ENCODE measurements at regions not wholly inside any gene's neighbourhood (a gene's known extent, or its start where the extent isn't known, plus 50 kb on each side); places are given as distances from the start of the nearest gene placed in this dataset.
"Not testable (repeated sequence)": the region's sequence is repeated elsewhere in the genome, so short reads cannot be mapped to it uniquely, and the experiment has no call there.

DNA sequence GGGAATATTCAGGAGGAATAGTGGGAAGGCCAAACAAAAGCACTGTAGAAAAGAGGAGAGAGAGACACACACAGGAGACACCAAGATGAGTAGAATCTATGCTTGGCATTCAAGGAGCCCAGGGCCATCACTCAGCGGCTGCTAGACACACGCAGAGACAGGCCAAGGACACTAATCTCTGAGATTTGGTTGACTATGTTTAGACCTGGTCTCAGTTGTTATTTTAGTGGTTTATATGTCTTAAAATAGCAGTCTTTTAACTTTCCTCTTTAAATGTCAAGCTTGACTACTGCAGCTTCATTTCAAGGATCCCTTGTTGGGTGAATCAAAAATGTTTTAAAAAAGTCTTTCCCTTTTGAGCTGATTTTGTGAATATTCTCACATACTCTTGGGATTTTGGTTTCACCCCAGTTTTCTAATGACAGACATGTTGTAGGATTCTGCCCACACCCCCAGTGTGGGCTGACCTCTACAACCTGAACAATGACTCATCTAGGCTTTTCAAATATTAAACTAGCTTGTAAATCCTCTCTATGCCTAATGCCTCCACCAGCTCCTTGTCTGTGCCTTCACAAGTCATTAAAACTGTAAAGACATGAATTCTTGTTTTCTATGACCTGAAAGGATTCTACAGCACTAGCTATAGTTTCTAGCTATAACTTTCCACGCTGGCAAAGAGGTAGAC lies 142.7 kb upstream of the EXOC2 start:
- DNase-seq (ENCODE audit: low spot score) = no peak
- H3K4me3 Mint-ChIP-seq (ENCODE audit: unreplicated experiment) = no peak overlapping the region
- H3K27ac Mint-ChIP-seq (ENCODE audit: unreplicated experiment) = no peak overlapping the region
- H3K27me3 Mint-ChIP-seq (ENCODE audit: low read depth) = peaks cover 5% of the 10 kb centered on the region
- H3K36me3 Mint-ChIP-seq (ENCODE audit: low read depth) = no peaks in the 10 kb centered on the region
- H3K4me1 Mint-ChIP-seq (ENCODE audit: low read depth) = peaks cover 4% of the 10 kb centered on the region
- TF ChIP-seq, protein P1, sequence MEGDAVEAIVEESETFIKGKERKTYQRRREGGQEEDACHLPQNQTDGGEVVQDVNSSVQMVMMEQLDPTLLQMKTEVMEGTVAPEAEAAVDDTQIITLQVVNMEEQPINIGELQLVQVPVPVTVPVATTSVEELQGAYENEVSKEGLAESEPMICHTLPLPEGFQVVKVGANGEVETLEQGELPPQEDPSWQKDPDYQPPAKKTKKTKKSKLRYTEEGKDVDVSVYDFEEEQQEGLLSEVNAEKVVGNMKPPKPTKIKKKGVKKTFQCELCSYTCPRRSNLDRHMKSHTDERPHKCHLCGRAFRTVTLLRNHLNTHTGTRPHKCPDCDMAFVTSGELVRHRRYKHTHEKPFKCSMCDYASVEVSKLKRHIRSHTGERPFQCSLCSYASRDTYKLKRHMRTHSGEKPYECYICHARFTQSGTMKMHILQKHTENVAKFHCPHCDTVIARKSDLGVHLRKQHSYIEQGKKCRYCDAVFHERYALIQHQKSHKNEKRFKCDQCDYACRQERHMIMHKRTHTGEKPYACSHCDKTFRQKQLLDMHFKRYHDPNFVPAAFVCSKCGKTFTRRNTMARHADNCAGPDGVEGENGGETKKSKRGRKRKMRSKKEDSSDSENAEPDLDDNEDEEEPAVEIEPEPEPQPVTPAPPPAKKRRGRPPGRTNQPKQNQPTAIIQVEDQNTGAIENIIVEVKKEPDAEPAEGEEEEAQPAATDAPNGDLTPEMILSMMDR (IDR thresholded peaks at IDR 0.05) = no peak
- peaks cover 27% of the 10 kb centered on the region for H3K9me3 Mint-ChIP-seq (ENCODE audit: low read depth)

DNA sequence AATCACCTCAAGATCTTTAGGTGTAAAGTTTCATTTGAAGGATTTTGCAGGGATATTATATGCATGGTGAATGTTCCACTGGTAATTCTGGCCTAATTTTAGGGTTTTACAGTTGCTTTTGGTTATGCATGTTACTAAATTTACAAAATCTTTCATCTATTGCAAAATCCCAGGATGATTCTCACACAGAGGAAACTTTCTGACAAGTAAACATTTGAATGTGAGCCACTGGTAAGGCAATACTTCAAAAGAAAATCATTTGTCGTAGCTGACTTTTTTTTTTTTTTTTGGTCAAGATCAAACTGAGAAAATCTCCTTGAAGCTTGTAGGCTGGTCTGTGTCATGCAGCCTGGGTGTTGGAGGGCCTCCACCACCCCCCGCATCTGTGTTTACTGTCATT lies 141.9 kb upstream of the EXOC2 start:
- DNase-seq (ENCODE audit: low spot score) = no peak
- TF ChIP-seq, protein P1 (IDR thresholded peaks at IDR 0.05) = no peak
- no peak overlapping the region for H3K27ac Mint-ChIP-seq (ENCODE audit: unreplicated experiment)
- H3K4me1 Mint-ChIP-seq (ENCODE audit: low read depth) = peaks cover 4% of the 10 kb centered on the region
- H3K36me3 Mint-ChIP-seq (ENCODE audit: low read depth) = no peaks in the 10 kb centered on the region
- H3K27me3 Mint-ChIP-seq (ENCODE audit: low read depth) = peaks cover 5% of the 10 kb centered on the region
- no peak overlapping the region for H3K4me3 Mint-ChIP-seq (ENCODE audit: unreplicated experiment)
- H3K9me3 Mint-ChIP-seq (ENCODE audit: low read depth) = peaks cover 23% of the 10 kb centered on the region

DNA sequence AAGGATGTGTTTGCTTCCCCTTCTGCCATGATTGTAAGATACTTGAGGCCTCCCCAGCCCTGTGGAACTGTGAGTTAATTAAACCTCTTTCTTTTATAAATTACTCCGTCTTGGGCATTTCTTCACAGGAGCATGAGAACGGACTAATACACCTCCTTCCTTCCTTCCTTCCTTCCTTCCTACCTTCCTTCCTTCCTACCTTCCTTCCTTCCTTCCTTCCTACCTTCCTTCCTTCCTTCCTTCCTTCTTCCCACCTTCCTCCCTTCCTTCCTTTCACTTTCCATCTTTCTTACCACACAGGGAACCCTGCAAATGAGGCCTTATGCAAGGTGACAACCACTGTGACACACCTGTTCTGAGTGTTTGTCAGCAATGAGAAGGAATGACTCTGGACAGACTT lies 141.3 kb upstream of the EXOC2 start:
- TF ChIP-seq, protein P1 (IDR thresholded peaks at IDR 0.05) = no peak
- no peak for DNase-seq (ENCODE audit: low spot score)
- Mint-ChIP-seq H3K4me1 (ENCODE audit: low read depth) (peaks cover 4% of the 10 kb centered on the region), H3K9me3 (ENCODE audit: low read depth) (peaks cover 19% of the 10 kb centered on the region), H3K36me3 (ENCODE audit: low read depth) (no peaks in the 10 kb centered on the region), H3K4me3 (ENCODE audit: unreplicated experiment) (no peak overlapping the region), H3K27ac (ENCODE audit: unreplicated experiment) (no peak overlapping the region), H3K27me3 (ENCODE audit: low read depth) (peaks cover 5% of the 10 kb centered on the region)

DNA sequence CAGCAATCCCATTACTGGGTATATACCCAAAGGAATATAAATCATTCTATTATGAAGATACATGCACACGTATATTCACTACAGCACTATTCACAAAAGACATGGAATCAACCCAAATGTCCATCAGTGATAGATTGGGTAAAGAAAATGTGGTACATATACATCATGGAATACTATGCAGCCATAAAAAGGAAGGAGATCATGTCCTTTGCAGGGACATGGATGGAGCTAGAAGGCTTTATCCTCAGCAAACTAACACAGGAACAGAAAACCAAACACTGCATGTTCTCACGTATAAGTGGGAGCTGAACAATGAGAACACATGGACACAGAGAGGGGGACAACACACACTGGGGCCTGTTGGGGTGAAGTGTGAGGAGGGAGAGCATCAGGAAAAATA lies 139.9 kb upstream of the EXOC2 start:
- not testable (repeated sequence) for H3K36me3 Mint-ChIP-seq (ENCODE audit: low read depth); H3K4me1 Mint-ChIP-seq (ENCODE audit: low read depth); DNase-seq (ENCODE audit: low spot score); H3K27me3 Mint-ChIP-seq (ENCODE audit: low read depth); H3K27ac Mint-ChIP-seq (ENCODE audit: unreplicated experiment); H3K4me3 Mint-ChIP-seq (ENCODE audit: unreplicated experiment)
- peaks cover 20% of the 10 kb centered on the region for H3K9me3 Mint-ChIP-seq (ENCODE audit: low read depth)

DNA sequence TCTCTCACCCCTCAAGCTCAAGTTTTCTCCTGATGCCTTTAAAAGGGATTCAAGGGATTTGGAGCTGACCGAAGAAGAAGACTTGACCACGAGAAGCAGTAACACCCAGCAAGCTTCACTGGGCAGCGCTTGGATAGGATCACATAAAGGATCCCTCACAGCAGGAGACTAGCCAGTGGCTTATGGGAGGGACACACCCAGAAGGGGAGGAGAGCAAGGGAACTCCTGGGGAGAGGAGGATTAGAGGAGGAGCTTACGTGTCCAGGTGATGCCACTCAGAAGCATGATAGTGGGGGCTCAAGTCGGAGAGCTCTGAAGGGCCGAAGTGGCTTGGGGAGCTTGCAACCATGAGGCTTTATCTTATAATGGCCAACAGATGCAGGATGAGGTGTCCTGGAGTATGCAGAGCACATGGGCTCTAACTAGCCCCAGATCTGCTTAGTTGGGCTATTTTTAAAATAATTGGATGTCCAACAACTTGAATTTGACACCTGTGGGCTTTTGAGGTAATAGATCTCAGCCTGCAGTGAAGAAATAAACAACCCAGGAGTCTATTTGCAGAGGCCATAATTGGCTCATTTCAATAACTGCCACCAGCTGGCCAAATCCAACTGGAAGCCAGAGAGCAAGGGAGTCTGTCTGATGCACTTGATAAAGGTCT lies 137.9 kb upstream of the EXOC2 start:
- H3K4me3 Mint-ChIP-seq (ENCODE audit: unreplicated experiment) = no peak overlapping the region
- H3K27ac Mint-ChIP-seq (ENCODE audit: unreplicated experiment) = no peak overlapping the region

More for the DNA sequence above, 137.9 kb upstream of the EXOC2 start:
- Mint-ChIP-seq H3K27me3 (ENCODE audit: low read depth) (no peaks in the 10 kb centered on the region), H3K9me3 (ENCODE audit: low read depth) (peaks cover 32% of the 10 kb centered on the region), H3K36me3 (ENCODE audit: low read depth) (peaks cover 2% of the 10 kb centered on the region), H3K4me1 (ENCODE audit: low read depth) (peaks cover 2% of the 10 kb centered on the region)
- TF ChIP-seq, protein P1 (IDR thresholded peaks at IDR 0.05) = no peak
- no peak for DNase-seq (ENCODE audit: low spot score)

Data from chondrocyte (in vitro differentiated cells).